ENCODE measurements at regions not wholly inside any gene's neighbourhood (a gene's known extent, or its start where the extent isn't known, plus 50 kb on each side); places are given as distances from the start of the nearest gene placed in this dataset.

GRCh38 chr2:118599141-118599540 is 248.3 kb downstream of the EN1 start:
- DNase-seq (ENCODE audit: low read depth in 1 of 2, low spot score in 1 of 2) (no peak), FAIRE-seq (no peak), ATAC-seq (no peak)
- H3K27ac ChIP-seq, result no peak overlapping the region
- H3K4me2 ChIP-seq, result no peak overlapping the region
- CTCF ChIA-PET, result interaction anchor here (0.6 kb wide), 1 partner anchor 251 kb away, joined by 3 read pairs; no protein-coding TSS in a partner anchor
- POLR2A ChIA-PET, result no interaction called here
- no peak overlapping the region for H3K4me3 ChIP-seq
- whole genome bisulfite sequencing (ENCODE audit: missing lambda C conversion rate), result 28% methylated on average over 3 of the region's 3 CpGs
- H3K9me3 ChIP-seq, result no peaks in the 10 kb centered on the region; the same call in 1 of the 3 replicates
- no peaks in the 10 kb centered on the region for H3K4me1 ChIP-seq
- TF ChIP-seq ESRRA (IDR thresholded peaks at IDR 0.05; ENCODE audit: borderline replicate concordance, low read length), result no peak
- TF ChIP-seq USF2 (IDR thresholded peaks at IDR 0.05), result no peak
- TF ChIP-seq CTCF (IDR thresholded peaks at IDR 0.05), result no peak
- peak; percentile 36 for TF ChIP-seq MAFK (IDR thresholded peaks at IDR 0.05; ENCODE audit: partially characterized antibody)
- no peak for TF ChIP-seq JUNB (IDR thresholded peaks at IDR 0.05)
- no peak for TF ChIP-seq NPAS2 (CRISPR knock-in tag; IDR thresholded peaks at IDR 0.05; ENCODE audit: borderline replicate concordance)

GRCh38 chr2:118596620-118597019 is 250.8 kb downstream of the EN1 start:
- Histone ChIP-seq H3K9me3 (no peaks in the 10 kb centered on the region; the same call in 2 of the 3 replicates), H3K4me1 (no peaks in the 10 kb centered on the region), H3K27ac (no peak overlapping the region), H3K4me3 (no peak overlapping the region), H3K4me2 (no peak overlapping the region)
- DNase-seq (ENCODE audit: low read depth in 1 of 2, low spot score in 1 of 2) (no peak), FAIRE-seq (no peak), ATAC-seq (no peak)
- CTCF ChIA-PET, result interaction anchor here (1.3 kb wide), 1 partner anchor 259 kb away, joined by 3 read pairs; no protein-coding TSS in a partner anchor
- POLR2A ChIA-PET, result no interaction called here
- WGBS (ENCODE audit: missing lambda C conversion rate), result 25% methylated on average over 6 of the region's 6 CpGs
- no peak for TF ChIP-seq ZSCAN20 (CRISPR knock-in tag; IDR thresholded peaks at IDR 0.05)

- WGBS (ENCODE audit: missing lambda C conversion rate), result 7% methylated on average over 1 of the region's 1 CpG
- no peak overlapping the region for H3K27ac ChIP-seq
- no peak for FAIRE-seq
- H3K4me1 ChIP-seq, result no peaks in the 10 kb centered on the region
- CTCF ChIA-PET, result no interaction called here
- H3K9me3 ChIP-seq, result no peaks in the 10 kb centered on the region
- POLR2A ChIA-PET, result no interaction called here
- no peak for ATAC-seq
- TF ChIP-seq HOXB5 (CRISPR knock-in tag; IDR thresholded peaks at IDR 0.05) (no peak), PBX3 (IDR thresholded peaks at IDR 0.05) (no peak), ATOH8 (CRISPR knock-in tag; IDR thresholded peaks at IDR 0.05; ENCODE audit: low read depth) (no peak), ZC3H11A (IDR thresholded peaks at IDR 0.05) (no peak), NPAS2 (CRISPR knock-in tag; IDR thresholded peaks at IDR 0.05; ENCODE audit: borderline replicate concordance) (no peak), E2F6 (IDR thresholded peaks at IDR 0.05; ENCODE audit: borderline replicate concordance, low read depth) (no peak), CBX2 (IDR thresholded peaks at IDR 0.05; ENCODE audit: borderline replicate concordance, low read depth) (no peak), GATA3 (IDR thresholded peaks at IDR 0.05; ENCODE audit: borderline replicate concordance) (no peak), POLR2A (IDR thresholded peaks at IDR 0.05; ENCODE audit: low read length) (no peak), MAX (IDR thresholded peaks at IDR 0.05) (no peak), HOXB13 (CRISPR knock-in tag; IDR thresholded peaks at IDR 0.05; ENCODE audit: low read depth) (no peak), CTCF (IDR thresholded peaks at IDR 0.05) (no peak), ZSCAN20 (CRISPR knock-in tag; IDR thresholded peaks at IDR 0.05) (no peak), SMC3 (IDR thresholded peaks at IDR 0.05) (no peak)
- H3K4me3 ChIP-seq, result no peak overlapping the region
- H3K4me2 ChIP-seq, result no peak overlapping the region
- no peak for DNase-seq (ENCODE audit: low read depth in 1 of 2, low spot score in 1 of 2)
Observed at GRCh38 chr2:118593257-118593656, 254.2 kb downstream of the EN1 start.
